GM21381 (cell line): ENCODE measurements at regions not wholly inside any gene's neighbourhood (a gene's known extent, or its start where the extent isn't known, plus 50 kb on each side); places are given as distances from the start of the nearest gene placed in this dataset.

ENCODE experiments used
- ATAC-seq: cut with Tn5 transposase; IDR thresholded peaks from one replicate; pipeline ENCODE4 v1.9.1; 2021; ENCODE audit warnings: mild to moderate bottlenecking, moderate library complexity; ENCODE audit not compliant: unreplicated experiment

DNA sequence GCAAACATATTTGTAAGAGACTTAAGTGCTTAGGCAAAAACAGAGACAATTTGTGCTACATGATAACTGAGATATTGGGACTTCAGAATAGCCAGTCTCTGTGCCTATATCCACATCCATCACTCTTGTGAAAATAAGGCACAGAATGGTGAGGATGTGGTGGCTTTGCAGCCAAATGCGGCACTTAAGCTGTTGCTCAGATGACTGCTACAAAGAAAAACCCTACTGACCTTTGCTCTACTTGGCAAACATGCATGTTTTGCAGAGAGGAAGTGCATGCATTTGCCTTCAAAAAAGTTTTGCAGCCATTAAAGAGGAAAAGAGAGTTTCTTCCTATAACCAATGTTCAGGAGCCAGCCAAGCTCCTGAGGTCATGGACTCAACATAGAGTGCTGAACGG lies 675.0 kb upstream of the KIRREL3 start:
- ATAC-seq = no peak

DNA sequence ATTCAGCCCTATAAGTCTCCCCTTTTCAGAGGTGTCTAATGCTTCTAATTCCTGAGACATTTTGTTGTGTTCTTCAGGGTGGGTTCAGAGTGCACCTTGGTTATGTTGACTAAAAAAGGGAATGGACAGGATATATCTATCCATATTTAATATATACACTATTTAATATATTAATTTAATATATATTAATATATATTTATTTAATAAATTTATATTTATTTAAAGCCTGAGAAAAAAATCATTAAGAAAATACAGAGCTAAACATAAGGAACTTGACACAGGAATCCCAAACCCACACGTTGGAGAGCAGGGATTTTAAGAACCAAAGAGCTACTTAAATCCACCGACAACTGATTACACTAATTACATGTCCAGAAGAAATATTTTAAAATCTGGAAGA lies 674.2 kb upstream of the KIRREL3 start:
- no peak for ATAC-seq

DNA sequence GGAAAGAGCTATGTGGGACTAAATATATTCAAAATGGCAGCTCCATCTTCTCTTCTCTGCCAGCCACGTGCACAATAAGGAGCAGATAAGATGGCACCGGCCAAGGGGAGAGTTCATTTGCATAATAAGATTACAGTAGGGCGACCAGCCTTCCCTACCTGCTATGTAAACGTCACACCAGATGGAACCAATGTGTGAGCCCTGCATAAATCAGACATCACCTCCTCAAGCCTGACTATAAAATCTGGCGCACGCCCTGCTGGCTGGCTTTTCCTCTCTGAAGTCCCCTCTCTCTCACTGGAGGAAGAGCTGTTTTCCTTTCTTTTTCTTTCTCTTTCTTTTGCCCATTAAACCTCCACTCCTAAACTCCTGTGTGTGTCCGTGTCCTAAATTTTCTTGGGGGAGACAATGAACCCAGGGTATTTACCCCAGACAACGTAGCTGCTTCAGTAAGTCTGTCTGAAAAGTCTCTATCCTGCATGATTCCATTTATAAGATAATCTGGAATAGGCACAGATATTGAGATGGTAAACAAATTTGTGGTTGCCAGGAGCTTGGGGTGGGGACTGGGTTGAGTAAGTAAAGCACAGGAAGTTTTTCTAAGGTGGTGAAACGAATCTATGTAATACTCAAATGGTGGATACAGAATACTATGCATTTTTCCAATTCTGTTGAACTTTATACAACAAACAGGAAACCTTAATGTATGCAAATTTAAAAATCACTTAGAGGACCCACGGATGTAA lies 670.0 kb upstream of the KIRREL3 start:
- ATAC-seq = no peak

DNA sequence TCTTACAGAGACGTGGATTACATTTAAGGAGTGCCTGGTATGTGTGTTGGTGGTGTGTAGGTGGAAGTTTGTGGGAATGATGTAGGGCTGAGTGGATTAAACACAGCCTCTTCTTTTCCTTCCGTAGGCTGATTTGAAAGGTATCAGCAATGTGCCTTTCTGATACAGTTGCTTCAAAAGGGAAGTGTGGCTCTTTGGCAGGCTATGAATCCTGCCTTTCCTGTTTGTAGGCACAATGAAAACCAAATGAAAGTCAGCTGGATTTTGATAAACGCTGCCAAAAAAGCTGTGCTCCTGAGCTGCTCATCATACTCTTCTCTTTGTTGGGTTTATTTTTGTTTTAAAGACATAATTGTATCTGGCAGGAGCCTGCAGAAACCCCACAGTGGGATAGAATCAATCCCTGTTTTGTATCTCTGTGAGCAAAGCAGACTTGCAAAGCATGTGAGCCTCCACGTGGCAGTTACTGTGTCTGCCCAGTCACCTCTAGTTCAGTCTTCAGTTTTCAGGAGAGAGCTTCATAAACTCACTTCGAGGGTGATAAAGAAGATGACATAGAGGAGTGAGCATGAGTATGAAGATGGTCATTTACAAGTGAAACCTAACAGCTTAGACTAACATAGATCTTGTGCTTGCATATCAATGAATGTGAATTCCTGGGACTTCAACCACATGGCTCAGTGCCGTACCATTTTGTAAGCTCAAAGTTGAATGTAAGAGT lies 655.7 kb upstream of the KIRREL3 start:
- no peak for ATAC-seq

DNA sequence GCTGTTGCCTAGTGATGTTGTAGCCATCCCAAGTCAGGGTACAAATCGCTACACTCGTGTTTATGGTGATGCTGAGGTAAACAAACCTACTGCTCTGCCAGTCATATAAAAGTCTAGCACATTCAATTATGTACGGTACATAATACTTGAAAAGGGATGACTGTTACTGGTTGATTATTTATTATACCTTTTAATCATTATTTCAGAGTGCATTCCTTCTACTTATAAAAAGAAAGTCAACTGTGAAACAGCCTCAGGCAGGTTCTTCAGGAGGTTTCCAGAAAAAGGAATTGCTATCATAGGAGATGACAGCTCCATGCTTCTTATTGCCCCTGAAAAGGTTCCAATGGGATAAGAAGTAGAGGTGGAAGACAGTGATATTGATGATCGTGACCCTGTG lies 652.5 kb upstream of the KIRREL3 start:
- ATAC-seq = no peak

DNA sequence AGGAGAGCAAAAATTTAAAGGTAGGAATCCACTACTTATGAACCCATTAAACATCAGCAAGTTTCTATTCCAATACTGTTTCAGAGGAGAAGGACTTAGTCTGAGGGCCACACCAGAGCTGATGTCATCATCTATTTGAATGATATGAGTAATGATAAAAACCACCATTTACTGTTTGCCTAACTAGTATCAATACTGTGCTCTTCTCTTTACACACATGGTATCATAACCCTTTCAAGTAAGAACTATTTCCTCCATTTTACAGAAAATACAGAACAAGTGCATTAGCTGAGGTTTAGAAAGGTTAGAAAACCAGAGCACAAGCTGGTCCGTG lies 651.3 kb upstream of the KIRREL3 start:
- ATAC-seq = no peak

DNA sequence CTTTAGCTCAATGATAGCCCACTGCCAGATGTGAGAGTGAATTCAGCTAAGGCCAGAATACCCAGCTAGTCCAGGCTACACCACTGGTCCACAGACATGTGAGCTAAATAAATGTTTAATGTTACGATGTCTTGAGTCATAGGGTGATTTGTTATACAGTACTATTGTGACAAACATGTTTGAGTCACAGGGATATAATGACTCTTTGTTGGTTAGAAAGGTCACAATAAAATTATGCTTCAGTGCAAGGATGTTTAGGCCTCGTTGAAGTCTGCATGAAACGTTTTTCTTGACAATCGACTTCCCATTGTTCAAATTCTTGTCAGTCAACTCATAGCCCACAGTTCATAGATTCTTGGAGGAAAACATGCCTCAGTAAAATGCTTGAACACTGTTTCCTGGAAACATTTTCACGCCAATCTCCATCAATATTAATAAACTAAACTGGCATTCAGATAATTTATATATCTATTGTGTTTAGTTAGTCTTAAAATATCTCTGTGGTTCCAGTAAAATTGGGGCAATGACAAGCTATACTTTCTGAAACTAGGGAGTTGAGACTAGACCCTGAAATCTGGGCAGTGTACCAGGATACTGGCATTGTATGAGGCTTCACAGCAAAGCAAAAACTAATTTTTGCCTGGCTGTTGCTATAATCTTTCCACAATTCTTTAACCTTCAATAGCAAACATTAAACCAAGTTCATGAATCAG lies 650.8 kb upstream of the KIRREL3 start:
- no peak for ATAC-seq

DNA sequence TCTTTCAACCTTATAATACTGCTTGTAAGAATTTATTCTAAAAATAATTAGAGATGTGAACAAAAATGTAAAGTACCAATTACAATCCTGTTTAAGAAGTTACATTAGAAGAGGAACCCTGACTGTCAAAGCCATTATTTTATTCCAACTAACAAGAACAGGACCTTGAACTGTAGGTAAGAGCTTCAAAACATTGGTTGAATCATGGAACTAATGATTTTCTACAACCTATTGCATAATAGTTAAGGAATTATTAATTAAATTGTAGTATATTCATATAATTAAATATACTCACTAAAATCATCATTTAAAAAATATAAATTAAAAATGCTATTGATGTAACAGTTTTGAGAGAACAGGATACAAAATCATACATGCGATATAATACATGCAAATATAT lies 649.4 kb upstream of the KIRREL3 start:
- no peak for ATAC-seq

DNA sequence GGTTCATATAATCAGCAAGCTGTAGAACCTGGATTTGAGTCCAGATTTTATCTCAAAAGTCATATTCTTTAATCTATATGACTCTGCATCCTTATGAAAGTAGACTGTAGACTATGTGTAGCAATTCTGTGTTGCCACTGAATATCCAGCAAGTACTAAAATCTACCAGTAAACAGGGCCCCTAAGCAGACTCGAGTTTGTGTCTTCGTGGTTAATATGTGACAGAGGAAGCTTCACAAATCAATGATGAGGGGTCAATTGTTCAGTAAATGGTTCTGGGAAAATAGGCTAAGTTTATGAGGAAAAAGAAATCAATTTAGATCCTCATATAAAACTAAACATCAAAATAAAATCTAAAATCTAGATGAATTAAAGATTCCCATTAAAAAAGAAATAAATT lies 648.5 kb upstream of the KIRREL3 start:
- no peak for ATAC-seq

DNA sequence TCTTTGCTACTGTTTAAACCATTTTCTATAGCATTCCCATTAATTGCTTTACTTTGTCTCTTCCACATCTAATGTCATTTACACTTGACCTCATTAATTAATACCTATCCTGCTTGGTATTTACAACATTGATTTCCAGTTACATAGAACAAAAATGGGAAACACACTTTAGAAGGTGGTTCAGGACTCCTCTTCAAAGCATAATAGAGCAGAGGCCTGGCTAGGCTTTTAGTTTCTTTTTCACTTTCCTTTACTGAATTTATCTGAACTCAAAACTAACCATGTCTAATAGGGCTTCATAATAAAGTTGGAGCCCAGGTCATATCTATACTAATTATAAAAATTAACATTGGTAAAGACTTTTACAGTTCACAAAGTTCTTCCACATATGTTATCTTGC lies 648.0 kb upstream of the KIRREL3 start:
- ATAC-seq = no peak

DNA sequence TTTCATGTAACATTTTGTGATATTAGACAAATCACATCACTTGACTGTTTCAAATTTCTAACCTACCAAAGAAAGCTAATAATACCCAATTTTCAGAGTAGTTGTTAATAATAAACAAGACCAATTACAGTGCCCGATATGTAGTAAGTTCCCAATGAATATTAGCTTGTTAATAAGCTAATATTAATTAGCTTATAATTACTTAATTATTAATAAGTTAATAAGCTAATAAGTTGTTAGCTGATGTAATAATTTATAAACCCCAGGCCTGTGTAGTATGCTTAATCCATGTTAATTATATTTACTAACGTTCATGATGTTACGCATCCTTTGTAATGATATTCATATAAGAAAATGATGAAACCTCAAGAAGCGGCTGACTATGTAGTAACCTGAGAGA lies 643.8 kb upstream of the KIRREL3 start:
- no peak for ATAC-seq

DNA sequence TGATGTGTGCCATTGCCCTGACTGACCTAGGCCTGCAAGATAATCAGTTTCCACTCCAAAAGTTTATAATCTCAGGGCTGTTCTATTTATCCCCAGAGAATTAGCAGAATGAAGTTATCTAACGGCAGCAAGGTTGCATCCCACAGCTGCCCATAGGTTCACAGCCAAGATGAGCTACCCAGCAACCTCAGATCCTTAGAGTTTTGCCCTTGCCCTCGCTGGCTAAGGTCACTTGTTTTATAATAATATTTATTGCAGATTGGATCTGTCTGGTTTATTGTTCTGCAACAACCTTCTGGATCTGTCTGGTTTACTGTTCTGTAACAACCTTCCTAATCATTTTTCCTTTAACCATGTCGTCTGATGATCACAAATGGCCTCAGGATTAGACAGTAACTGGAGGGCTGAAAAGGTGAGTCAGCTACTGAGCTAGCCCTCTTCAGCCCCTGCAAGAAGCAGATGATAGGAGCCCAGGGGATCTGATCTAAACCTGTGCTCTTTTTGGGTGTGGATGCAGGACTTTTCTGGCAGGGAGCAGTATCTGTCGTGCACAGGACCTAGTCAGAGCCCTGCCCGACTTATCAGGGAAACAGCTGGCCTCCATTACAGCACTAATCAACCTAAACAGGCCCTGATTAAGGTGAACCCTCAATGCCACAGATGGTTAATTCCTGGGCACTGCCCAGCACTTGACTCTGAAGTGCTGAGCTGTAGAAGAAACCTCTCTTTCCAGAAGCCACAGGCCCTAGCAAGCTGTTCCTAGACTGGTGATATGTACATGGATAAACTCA lies 642.9 kb upstream of the KIRREL3 start:
- ATAC-seq = no peak

DNA sequence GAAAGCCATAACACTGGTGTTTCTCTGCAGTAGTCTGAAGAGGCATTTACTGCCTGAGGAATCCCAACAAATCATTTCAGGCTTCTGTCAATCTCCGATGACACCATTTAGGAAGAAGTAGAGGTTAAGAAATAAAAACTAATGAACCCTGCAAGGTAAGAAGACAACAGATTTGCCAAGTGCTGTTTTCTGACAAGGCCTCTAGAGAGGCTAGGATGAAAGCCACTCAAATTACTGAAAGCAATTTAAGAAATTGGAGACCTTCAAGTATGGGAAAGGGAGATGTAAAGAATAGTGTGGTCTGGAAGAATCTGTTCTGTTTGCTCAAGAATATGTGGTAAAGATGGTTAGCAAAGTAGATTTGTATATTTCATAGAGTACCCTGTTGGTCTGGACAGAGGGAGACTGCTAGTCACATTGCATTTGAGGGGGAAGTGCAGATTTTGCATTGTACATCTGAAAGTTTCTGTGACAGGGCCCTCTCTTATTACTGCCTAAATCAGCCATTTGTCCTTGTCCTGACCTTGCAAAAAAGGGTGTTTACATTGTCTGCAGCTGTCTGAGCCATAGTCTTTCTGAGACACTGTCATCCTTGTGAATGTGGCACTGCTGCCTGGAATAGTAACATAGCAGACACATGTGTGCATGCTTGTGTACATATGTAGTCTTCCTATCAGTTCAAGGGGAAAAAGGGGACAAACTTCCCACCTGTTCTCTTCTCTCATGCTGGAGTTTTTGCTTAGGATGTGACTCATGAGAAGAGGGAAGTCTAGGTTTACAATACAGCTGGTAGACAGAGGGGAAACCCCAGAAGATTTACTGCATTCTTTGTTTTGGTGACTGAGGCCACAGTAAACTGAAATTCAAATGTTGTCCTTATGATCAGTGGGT lies 640.2 kb upstream of the KIRREL3 start:
- ATAC-seq = no peak

DNA sequence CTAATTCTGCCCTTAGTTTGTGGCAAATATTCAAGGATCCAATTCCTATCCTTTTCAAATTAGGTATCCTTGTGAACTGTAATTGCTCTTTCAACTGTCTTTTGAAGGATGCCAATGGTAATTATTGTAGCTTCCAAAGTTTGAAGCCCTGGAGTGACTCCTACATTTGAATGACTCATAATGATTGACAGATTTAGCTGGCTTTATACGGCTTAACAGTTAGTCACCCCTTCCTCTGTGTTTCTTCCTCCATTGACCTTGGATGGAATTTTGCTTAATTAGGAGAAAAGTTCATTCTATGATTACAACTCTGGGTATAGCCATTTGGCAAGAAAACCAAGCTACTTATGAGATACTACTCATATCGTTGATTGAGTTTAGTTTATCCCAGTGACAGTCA lies 639.3 kb upstream of the KIRREL3 start:
- no peak for ATAC-seq

DNA sequence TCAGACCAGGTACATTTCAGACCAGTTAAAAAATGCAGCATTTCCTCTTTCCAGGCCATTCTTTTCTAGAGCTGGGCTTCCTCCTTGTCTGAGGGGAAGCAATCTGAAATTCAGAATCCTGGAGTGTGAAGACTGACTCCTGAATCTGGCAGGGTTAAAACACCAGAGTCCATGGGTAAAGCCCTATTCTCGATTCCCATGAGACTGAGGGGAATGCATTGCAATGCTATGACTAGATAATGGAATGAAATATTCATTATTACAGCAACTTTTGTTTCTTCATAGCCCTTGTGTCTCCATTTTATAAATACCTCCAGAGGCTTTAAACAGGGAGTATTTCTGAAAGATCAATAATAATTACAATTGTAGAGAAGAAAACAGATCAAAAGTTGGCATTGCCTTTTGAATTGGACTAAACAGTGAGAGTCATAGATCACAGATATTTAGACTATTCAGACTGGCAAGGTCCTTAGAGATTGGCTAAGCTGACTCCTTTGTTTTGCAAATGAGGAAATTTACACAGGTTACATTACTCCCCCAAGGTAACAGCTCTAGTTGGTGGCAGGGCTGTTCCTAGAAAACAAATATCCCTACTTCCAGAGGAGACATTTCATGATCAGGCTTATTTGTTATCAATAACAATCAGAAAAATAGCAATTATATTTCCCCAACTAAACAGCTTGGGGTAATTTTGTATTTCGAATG lies 632.6 kb upstream of the KIRREL3 start:
- no peak for ATAC-seq

DNA sequence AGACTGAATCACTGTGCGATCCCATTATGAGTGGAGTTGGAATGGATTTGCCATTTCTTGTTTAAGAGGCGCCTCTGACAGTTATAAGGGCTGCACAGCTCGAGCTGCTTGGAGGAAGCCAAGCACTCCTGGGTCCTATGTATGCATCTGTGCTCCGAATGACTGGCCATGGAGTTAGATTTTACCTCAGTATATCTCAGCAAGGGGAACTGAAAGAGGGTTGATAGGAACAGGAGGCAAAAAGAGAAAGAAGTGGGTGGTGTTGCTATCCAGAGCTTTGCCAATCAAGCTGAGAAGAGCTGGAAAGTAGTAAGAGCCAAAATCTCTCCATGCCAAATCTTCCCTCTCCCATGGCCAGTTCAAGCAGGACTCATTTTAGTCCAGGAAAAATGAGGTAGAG lies 632.0 kb upstream of the KIRREL3 start:
- ATAC-seq = no peak

DNA sequence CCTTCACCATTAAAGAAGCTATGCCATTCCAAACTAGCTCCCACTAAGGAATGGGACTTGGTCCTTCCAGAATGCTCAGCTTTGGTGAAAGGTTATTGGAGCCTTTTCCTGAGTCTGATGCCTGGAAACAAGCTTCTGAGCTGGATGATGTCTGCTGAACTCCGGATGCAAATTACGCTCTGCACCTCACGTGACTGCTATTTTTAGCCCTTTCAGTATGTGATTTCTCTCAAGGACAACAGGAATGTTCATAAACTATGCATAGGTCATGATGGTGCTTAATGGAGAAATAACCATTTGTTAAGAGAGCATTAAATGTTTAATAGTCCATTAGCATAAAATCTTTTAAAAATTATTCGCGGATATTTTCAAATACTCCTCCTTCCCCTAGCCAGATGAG lies 631.4 kb upstream of the KIRREL3 start:
- no peak for ATAC-seq

DNA sequence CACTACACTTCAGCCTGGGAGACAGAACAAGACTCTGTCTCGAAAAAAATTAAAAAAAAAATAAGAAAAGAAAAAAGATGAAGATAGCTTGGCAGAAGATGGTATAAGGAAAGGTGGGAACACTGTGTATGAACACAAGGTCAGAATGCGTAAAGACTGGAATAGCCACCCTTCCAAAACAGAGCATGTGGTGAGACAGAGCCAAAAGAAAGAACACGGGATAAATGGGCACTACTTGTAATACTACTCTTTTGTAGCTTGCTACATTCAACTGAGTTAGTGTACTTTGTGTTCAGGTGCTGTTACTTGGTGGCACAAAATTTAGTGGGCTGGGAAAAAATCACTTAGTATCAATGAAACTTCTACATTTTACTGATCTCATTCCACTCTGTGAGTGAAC lies 628.6 kb upstream of the KIRREL3 start:
- ATAC-seq = no peak

DNA sequence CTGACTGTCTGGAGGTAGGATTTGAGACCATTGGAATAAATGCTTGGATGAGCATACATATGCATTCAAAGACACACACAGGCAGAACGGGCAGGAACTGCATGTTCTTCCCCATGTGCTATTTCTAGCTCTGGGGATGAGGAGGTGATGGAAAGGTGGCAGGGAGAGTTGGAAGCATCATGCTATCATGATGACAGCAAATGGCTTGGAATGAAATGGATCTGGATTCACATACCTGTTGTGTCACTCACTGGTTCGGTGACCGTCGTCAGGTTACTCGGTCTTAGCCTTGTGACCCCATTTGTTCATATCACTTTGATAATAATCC lies 627.9 kb upstream of the KIRREL3 start:
- ATAC-seq = no peak
